A549 (cell line): ENCODE measurements at regions not wholly inside any gene's neighbourhood (a gene's known extent, or its start where the extent isn't known, plus 50 kb on each side); places are given as distances from the start of the nearest gene placed in this dataset.
A peak's percentile ranks its signal among the peaks of the same experiment; 100 is the strongest.

ENCODE experiments used
- ATAC-seq, 2 experiments: fragments of 200-7000 bp in 1 of 2; fragments of >200 bp in 1 of 2; cut with Nextera tagmentation in 1 of 2; cut with Tn5 transposase in 1 of 2; 3 replicates each; pipeline versions ENCODE4 v1.8.0 to v1.9.1; 2018 to 2020; ENCODE audit warnings: mild to moderate bottlenecking in 1 of 2, moderate library complexity in 1 of 2
- CTCF ChIA-PET: fragments of 300-600 bp; sonication (Branson Sonifier 250); formaldehyde crosslinking; extraction: SDS; loops from one replicate; lab custom pipeline; 2021; ENCODE audit warnings: antibody characterized with exemption, inconsistent platforms; lab: Yijun Ruan, JAX
- POLR2A ChIA-PET: fragments of 350-600 bp; formaldehyde crosslinking; extraction: SDS; loops from one replicate; lab custom pipeline; 2021; ENCODE audit warnings: antibody characterized with exemption, inconsistent platforms; lab: Yijun Ruan, JAX
- DNase-seq, 2 experiments: peaks; one replicate each; pipeline versions ENCODE4 v3.0.0 to v3.0.0-alpha.2; 2011 to 2016; ENCODE audit warnings: low read depth in 1 of 2, low spot score in 1 of 2
- FAIRE-seq: peaks from 2 replicates; lab custom pipeline; 2011; peaks lifted over from hg19 to GRCh38; lab: Jason Lieb, UNC
- H3K27ac ChIP-seq, 2 experiments: fragments of >200 bp; sonication (Bioruptor Twin); formaldehyde crosslinking; 3 replicates each; pipeline ENCODE4 v1.5.1; 2016 to 2017
- H3K4me1 ChIP-seq: fragments of >200 bp; sonication (Bioruptor Twin); formaldehyde crosslinking; 3 replicates; pipeline ENCODE4 v1.6.1; 2016
- H3K4me2 ChIP-seq: fragments of >200 bp; sonication (Bioruptor Twin); formaldehyde crosslinking; 3 replicates; pipeline ENCODE4 v1.6.1; 2016
- H3K4me3 ChIP-seq: fragments of >200 bp; sonication (Bioruptor Twin); formaldehyde crosslinking; 3 replicates; pipeline ENCODE4 v1.5.1; 2016
- H3K9me3 ChIP-seq: fragments of >200 bp; sonication (Bioruptor Twin); formaldehyde crosslinking; 3 replicates; pipeline ENCODE4 v1.6.1; 2016
- CEBPB ChIP-seq, 2 experiments: fragments of >200 bp in 1 of 2; sonication (Bioruptor Twin) in 1 of 2; formaldehyde crosslinking in 1 of 2; IDR thresholded peaks; 2 replicates each; pipeline ENCODE4 v1.6.1; 2012 to 2016
- CHD4 ChIP-seq: fragments of 200-600 bp; sonication (generic); IDR thresholded peaks from 2 replicates; pipeline ENCODE4 v1.6.1; 2016; ENCODE audit warnings: antibody characterized with exemption, mild to moderate bottlenecking, borderline replicate concordance
- ELK1 ChIP-seq: fragments of 150-350 bp; IDR thresholded peaks from 2 replicates; pipeline ENCODE4 v1.6.1; 2014; ENCODE audit warnings: low read depth, mild to moderate bottlenecking, low read length
- EP300 ChIP-seq, 2 experiments: fragments of >200 bp; sonication (Bioruptor Twin); formaldehyde crosslinking; IDR thresholded peaks; 2 replicates in 1 of 2; 3 replicates in 1 of 2; pipeline ENCODE4 v1.6.1; 2016 to 2017
- FOSB ChIP-seq: fragments of 250-450 bp; sonication (Bioruptor Pico); IDR thresholded peaks from 2 replicates; pipeline ENCODE4 v1.5.0; 2020; ENCODE audit warnings: mild to moderate bottlenecking, moderate library complexity
- FOSL2 ChIP-seq, 2 experiments: fragments of 450-650 bp in 1 of 2; fragments of >200 bp in 1 of 2; sonication (Bioruptor Twin) in 1 of 2; formaldehyde crosslinking; IDR thresholded peaks; 2 replicates each; pipeline versions ENCODE4 v1.5.0 to v1.6.1; 2016 to 2020; ENCODE audit warnings: mild to moderate bottlenecking in 1 of 2, moderate library complexity in 1 of 2
- FOXS1 ChIP-seq: fragments of 250-450 bp; sonication (Bioruptor Pico); IDR thresholded peaks from 2 replicates; pipeline ENCODE4 v1.5.0; 2020; ENCODE audit warnings: mild to moderate bottlenecking, moderate library complexity
- HDAC2 ChIP-seq: fragments of 200-600 bp; sonication (generic); IDR thresholded peaks from 2 replicates; pipeline ENCODE4 v1.6.1; 2016
- HES2 ChIP-seq: fragments of >200 bp; sonication (Bioruptor Twin); formaldehyde crosslinking; IDR thresholded peaks from 2 replicates; pipeline ENCODE4 v1.6.1; 2016
- HEYL ChIP-seq: fragments of 250-450 bp; sonication (Bioruptor Pico); IDR thresholded peaks from 2 replicates; pipeline ENCODE4 v1.8.0; 2021; ENCODE audit warnings: mild to moderate bottlenecking, moderate library complexity
- KDM1A ChIP-seq: fragments of 200-600 bp; sonication (generic); IDR thresholded peaks from 2 replicates; pipeline ENCODE4 v1.6.1; 2016; ENCODE audit warnings: low read depth, mild to moderate bottlenecking
- MAFK ChIP-seq: fragments of 450-650 bp; IDR thresholded peaks from 2 replicates; pipeline ENCODE4 v1.6.1; 2014; ENCODE audit not compliant: partially characterized antibody
- MAZ ChIP-seq: fragments of 150-350 bp; IDR thresholded peaks from 2 replicates; pipeline ENCODE4 v1.6.1; 2014; ENCODE audit warnings: antibody characterized with exemption, low read depth, low read length, borderline replicate concordance
- PBX3 ChIP-seq: IDR thresholded peaks from 2 replicates; pipeline ENCODE4 v1.6.1; 2012
- POLR2A ChIP-seq: IDR thresholded peaks from 2 replicates; pipeline ENCODE4 v1.6.1; 2012; ENCODE audit warnings: mild to moderate bottlenecking, low read length
- POLR2AphosphoS2 ChIP-seq: conservative IDR thresholded peaks from 2 replicates; pipeline ENCODE4 v1.6.1; 2012; ENCODE audit warnings: low read length, improper control_type of control experiment, inconsistent platforms
- RAD21 ChIP-seq, 2 experiments: fragments of >200 bp in 1 of 2; sonication (Bioruptor Twin) in 1 of 2; formaldehyde crosslinking in 1 of 2; IDR thresholded peaks in 1 of 2; conservative IDR thresholded peaks in 1 of 2; 2 replicates in 1 of 2; 3 replicates in 1 of 2; pipeline ENCODE4 v1.6.1; 2012 to 2018; ENCODE audit warnings: inconsistent platforms in 1 of 2
- RARB ChIP-seq: fragments of 250-450 bp; sonication (Bioruptor Pico); IDR thresholded peaks from 2 replicates; pipeline ENCODE4 v1.8.0; 2021; ENCODE audit warnings: mild to moderate bottlenecking, moderate library complexity
- RCOR1 ChIP-seq: fragments of 150-350 bp; IDR thresholded peaks from 2 replicates; pipeline ENCODE4 v1.6.1; 2014; ENCODE audit warnings: antibody characterized with exemption, low read length, low read depth
- SMC3 ChIP-seq: fragments of >200 bp; sonication (Bioruptor Twin); formaldehyde crosslinking; IDR thresholded peaks from 3 replicates; pipeline ENCODE4 v1.6.1; 2018; ENCODE audit warnings: inconsistent platforms
- ZC3H11A ChIP-seq: fragments of 450-650 bp; IDR thresholded peaks from 2 replicates; pipeline ENCODE4 v1.6.1; 2014; ENCODE audit warnings: antibody characterized with exemption, mild to moderate bottlenecking
- ZFP36 ChIP-seq: fragments of 450-650 bp; IDR thresholded peaks from 2 replicates; pipeline ENCODE4 v1.6.1; 2014; ENCODE audit warnings: borderline replicate concordance; ENCODE audit not compliant: partially characterized antibody
- ZNF302 ChIP-seq: fragments of 250-450 bp; sonication (Bioruptor Pico); IDR thresholded peaks from 2 replicates; pipeline ENCODE4 v1.9.0; 2021; ENCODE audit warnings: inconsistent platforms, mild to moderate bottlenecking, moderate library complexity
- WGBS: methylation state at CpG from one replicate; pipeline ENCODE4 v1.1.6; 2017; ENCODE audit errors: missing lambda C conversion rate; 5-methylcytosine and 5-hydroxymethylcytosine counted together
- TF ChIP-seq, protein P1 (sequence below): fragments of 250-450 bp; sonication (Bioruptor Pico); IDR thresholded peaks from 2 replicates; pipeline ENCODE4 v1.5.0; 2020; ENCODE audit warnings: low read depth, mild to moderate bottlenecking, moderate library complexity

- ATAC-seq = no peak
- POLR2A ChIA-PET = no interaction called here
These were observed 468.5 kb upstream of the KCNMB2 start for GRCh38 chr3:178067721-178068120.

GRCh38 chr3:178072391-178073305, 463.6 kb upstream of the KCNMB2 start:
- POLR2A ChIA-PET = no interaction called here
- Histone ChIP-seq H3K4me3 (no peak overlapping the region), H3K4me2 (no peak overlapping the region), H3K9me3 (no peaks in the 10 kb centered on the region), H3K4me1 (no peaks in the 10 kb centered on the region), H3K27ac (no peak overlapping the region)
- no peak for DNase-seq
- FAIRE-seq = no peak
- 65% methylated on average over 7 of the region's 7 CpGs for WGBS
- CTCF ChIA-PET = no interaction called here
- ATAC-seq = no peak
- peak; percentile 12 for TF ChIP-seq MAFK
- TF ChIP-seq, protein P1, sequence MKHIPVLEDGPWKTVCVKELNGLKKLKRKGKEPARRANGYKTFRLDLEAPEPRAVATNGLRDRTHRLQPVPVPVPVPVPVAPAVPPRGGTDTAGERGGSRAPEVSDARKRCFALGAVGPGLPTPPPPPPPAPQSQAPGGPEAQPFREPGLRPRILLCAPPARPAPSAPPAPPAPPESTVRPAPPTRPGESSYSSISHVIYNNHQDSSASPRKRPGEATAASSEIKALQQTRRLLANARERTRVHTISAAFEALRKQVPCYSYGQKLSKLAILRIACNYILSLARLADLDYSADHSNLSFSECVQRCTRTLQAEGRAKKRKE (CRISPR knock-in tag) = no peak

More at GRCh38 chr3:178067721-178068120, 468.5 kb upstream of the KCNMB2 start:
- H3K9me3 ChIP-seq = no peaks in the 10 kb centered on the region
- TF ChIP-seq MAZ (no peak), ZC3H11A (no peak), RCOR1 (no peak), PBX3 (no peak), POLR2A (no peak), ZNF302 (CRISPR knock-in tag) (no peak), ZFP36 (no peak), RARB (CRISPR knock-in tag) (no peak), ELK1 (no peak), HDAC2 (no peak)
- CTCF ChIA-PET = no interaction called here
- H3K4me3 ChIP-seq = no peak overlapping the region
- 0 out of 3 replicates have a peak, but pooled peaks cover 3% of the 10 kb centered on the region for H3K4me1 ChIP-seq
- DNase-seq = no peak
- 42% methylated on average over 1 of the region's 1 CpG for WGBS
- no peak for FAIRE-seq
- no peak overlapping the region for H3K4me2 ChIP-seq
- H3K27ac ChIP-seq = no peak overlapping the region

- ChIA-PET CTCF (no interaction called here), POLR2A (no interaction called here)
- ATAC-seq (no peak), FAIRE-seq (no peak), DNase-seq (no peak)
- H3K4me2 ChIP-seq = no peak overlapping the region
- no peak overlapping the region for H3K4me3 ChIP-seq
- no peaks in the 10 kb centered on the region for H3K4me1 ChIP-seq
- H3K27ac ChIP-seq = no peak overlapping the region
- no peaks in the 10 kb centered on the region for H3K9me3 ChIP-seq
- WGBS = 75% methylated on average over 3 of the region's 3 CpGs
- no peak for TF ChIP-seq ZNF302 (CRISPR knock-in tag)
- no peak for TF ChIP-seq FOSB (CRISPR knock-in tag)
- TF ChIP-seq FOXS1 (CRISPR knock-in tag) = no peak
- TF ChIP-seq SMC3 = no peak
- no peak for TF ChIP-seq PBX3
- no peak for TF ChIP-seq RAD21 (conservative IDR thresholded peaks at IDR 0.05 in 1 of 2, IDR thresholded peaks at IDR 0.05 in 1 of 2)
- no peak for TF ChIP-seq RCOR1
- TF ChIP-seq EP300 (IDR thresholded peaks at IDR 0.05) = no peak
- no peak for TF ChIP-seq ZFP36
- TF ChIP-seq HES2 = no peak
- TF ChIP-seq KDM1A = no peak
- TF ChIP-seq FOSL2 (IDR thresholded peaks at IDR 0.05) = no peak
- no peak for TF ChIP-seq FOSL2 (CRISPR knock-in tag; IDR thresholded peaks at IDR 0.05)
- TF ChIP-seq CEBPB (IDR thresholded peaks at IDR 0.05) = no peak
- TF ChIP-seq HEYL (CRISPR knock-in tag) = no peak
- TF ChIP-seq CHD4 = no peak
- no peak for TF ChIP-seq POLR2AphosphoS2
- TF ChIP-seq, protein P1 (CRISPR knock-in tag) = no peak
- TF ChIP-seq, all 56 proteins: peak for 0
These were observed 462.9 kb upstream of the KCNMB2 start for GRCh38 chr3:178073366-178073765.
